Gastrocnemius medialis (tissue), 4 donors: ENCODE measurements at regions not wholly inside any gene's neighbourhood (a gene's known extent, or its start where the extent isn't known, plus 50 kb on each side); places are given as distances from the start of the nearest gene placed in this dataset.

Source experiments
- ATAC-seq, 2 donors: fragments of 150-250 bp; one replicate each; pipeline ENCODE4 v1.9.1; 2016
- DNase-seq, 2 donors: peaks; one replicate each; pipeline ENCODE4 v3.0.0-alpha.2; 2019
- H3K27ac ChIP-seq, 4 donors: fragments of 200-600 bp; sonication (generic); 1 replicate in 1 of 4; 2 replicates in 3 of 4; pipeline ENCODE4 v1.5.1; 2016 to 2018; ENCODE audit warnings: mild to moderate bottlenecking in 2 of 4, moderate library complexity in 1 of 4
- H3K27me3 ChIP-seq, 3 donors: fragments of 200-600 bp; sonication (generic) in 2 of 3; 1 replicate in 1 of 3; 2 replicates in 2 of 3; pipeline versions ENCODE4 v1.5.1 to v1.6.0; 2016 to 2019; ENCODE audit warnings: mild to moderate bottlenecking in 1 of 3, moderate library complexity in 1 of 3
- H3K36me3 ChIP-seq, 2 donors: fragments of 200-600 bp; sonication (generic) in 1 of 2; one replicate each; pipeline ENCODE4 v1.5.1; 2017 to 2018
- H3K4me1 ChIP-seq, 2 donors: fragments of 200-600 bp; sonication (generic) in 1 of 2; one replicate each; pipeline ENCODE4 v1.5.1; 2016 to 2017; ENCODE audit warnings: mild to moderate bottlenecking in 2 of 2
- H3K4me3 ChIP-seq, 4 donors: fragments of 200-600 bp; sonication (generic) in 3 of 4; 1 replicate in 1 of 4; 2 replicates in 3 of 4; pipeline ENCODE4 v1.5.1; 2016 to 2019; ENCODE audit warnings: mild to moderate bottlenecking in 2 of 4
- H3K9me3 ChIP-seq, 3 donors: fragments of 200-600 bp; sonication (generic) in 2 of 3; 1 replicate in 1 of 3; 2 replicates in 2 of 3; pipeline ENCODE4 v1.5.1; 2016 to 2019
- POLR2A ChIP-seq, 2 donors: fragments of 450-650 bp; IDR thresholded peaks; one replicate each; pipeline ENCODE4 v1.6.1; 2017; ENCODE audit warnings: antibody characterized with exemption in 2 of 2, mild to moderate bottlenecking in 2 of 2, moderate library complexity in 2 of 2
- in situ Hi-C, 4 donors: fragments of 200-750 bp; cut with MboI; loops; one replicate each; pipeline versions ENCODE4 v1.15.0 to v1.8.0; 2017; ENCODE audit warnings: low sequenced_read_pairs in 4 of 4
- intact Hi-C: fragments of 100-400 bp; cut with DNase I; formaldehyde crosslinking; loops from one replicate; pipeline ENCODE4 v1.15.1; 2023; ENCODE audit warnings: low total_unique reads
- TF ChIP-seq, protein P1 (sequence below), 5 experiments: fragments of 450-650 bp in 3 of 5; fragments of 200-600 bp in 2 of 5; sonication (generic) in 2 of 5; IDR thresholded peaks in 4 of 5; conservative IDR thresholded peaks in 1 of 5; 1 replicate in 4 of 5; 2 replicates in 1 of 5; pipeline ENCODE4 v1.5.1; 2016 to 2019; ENCODE audit warnings: antibody characterized with exemption in 5 of 5, mild to moderate bottlenecking in 3 of 5, moderate library complexity in 3 of 5

DNA sequence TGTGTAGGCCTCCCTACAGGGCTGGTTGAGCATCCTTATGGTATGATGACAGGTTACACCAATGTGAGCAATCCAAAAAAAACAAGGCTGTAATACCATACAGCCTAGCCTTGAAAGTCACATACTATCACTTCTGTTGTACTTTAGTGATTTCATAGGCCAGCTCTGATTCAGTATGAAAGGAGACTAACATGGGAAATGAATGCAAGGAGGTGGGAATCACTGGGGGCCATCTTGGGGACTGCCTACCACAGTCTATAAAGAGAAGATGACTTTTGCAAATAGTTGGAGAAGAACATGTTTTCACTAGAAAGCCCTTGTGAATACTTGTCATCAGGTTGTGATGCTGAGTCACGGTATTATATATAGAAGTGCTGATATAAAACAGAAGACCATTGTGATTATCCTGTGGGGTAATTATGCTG lies 270.7 kb downstream of the S1PR1 start:
- Histone ChIP-seq H3K4me3 (no peak overlapping the region), H3K27ac (no peak overlapping the region), H3K36me3 (no peaks in the 10 kb centered on the region), H3K9me3 (no peaks in the 10 kb centered on the region), H3K4me1 (no peaks in the 10 kb centered on the region), H3K27me3 (no peaks in the 10 kb centered on the region)
- in situ Hi-C loops (no loop called here), intact Hi-C loops (no loop called here)
- ATAC-seq (no peak), DNase-seq (no peak)
- TF ChIP-seq POLR2A (IDR thresholded peaks at IDR 0.05): no peak
- TF ChIP-seq, protein P1, sequence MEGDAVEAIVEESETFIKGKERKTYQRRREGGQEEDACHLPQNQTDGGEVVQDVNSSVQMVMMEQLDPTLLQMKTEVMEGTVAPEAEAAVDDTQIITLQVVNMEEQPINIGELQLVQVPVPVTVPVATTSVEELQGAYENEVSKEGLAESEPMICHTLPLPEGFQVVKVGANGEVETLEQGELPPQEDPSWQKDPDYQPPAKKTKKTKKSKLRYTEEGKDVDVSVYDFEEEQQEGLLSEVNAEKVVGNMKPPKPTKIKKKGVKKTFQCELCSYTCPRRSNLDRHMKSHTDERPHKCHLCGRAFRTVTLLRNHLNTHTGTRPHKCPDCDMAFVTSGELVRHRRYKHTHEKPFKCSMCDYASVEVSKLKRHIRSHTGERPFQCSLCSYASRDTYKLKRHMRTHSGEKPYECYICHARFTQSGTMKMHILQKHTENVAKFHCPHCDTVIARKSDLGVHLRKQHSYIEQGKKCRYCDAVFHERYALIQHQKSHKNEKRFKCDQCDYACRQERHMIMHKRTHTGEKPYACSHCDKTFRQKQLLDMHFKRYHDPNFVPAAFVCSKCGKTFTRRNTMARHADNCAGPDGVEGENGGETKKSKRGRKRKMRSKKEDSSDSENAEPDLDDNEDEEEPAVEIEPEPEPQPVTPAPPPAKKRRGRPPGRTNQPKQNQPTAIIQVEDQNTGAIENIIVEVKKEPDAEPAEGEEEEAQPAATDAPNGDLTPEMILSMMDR (IDR thresholded peaks at IDR 0.05 in 4 of 5, conservative IDR thresholded peaks at IDR 0.05 in 1 of 5): no peak

DNA sequence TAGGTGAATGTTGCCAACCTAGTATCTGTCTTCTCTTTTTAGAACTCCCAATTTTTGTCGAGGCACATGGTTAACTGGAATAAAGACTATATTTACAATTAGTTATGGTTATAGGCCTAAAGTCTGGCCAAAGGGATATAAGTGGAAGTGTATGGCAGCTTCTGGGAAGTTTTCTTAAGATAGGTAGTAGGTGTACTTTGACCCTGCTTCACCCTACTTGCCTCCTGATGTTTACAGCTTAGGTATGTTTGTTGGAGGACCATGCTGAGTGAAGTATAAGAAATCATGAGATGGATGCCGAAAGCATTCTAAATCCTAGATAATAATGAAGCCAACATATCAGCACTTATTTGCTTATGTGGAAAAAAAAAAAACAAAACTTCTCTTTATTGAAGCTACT lies 272.1 kb downstream of the S1PR1 start:
- no peak overlapping the region for H3K27ac ChIP-seq
- H3K9me3 ChIP-seq: no peaks in the 10 kb centered on the region
- H3K4me1 ChIP-seq: no peaks in the 10 kb centered on the region
- H3K27me3 ChIP-seq: no peaks in the 10 kb centered on the region
- in situ Hi-C loops: no loop called here
- H3K36me3 ChIP-seq: no peaks in the 10 kb centered on the region
- intact Hi-C loops: no loop called here
- no peak for DNase-seq
- no peak overlapping the region for H3K4me3 ChIP-seq
- no peak for ATAC-seq
- TF ChIP-seq POLR2A (IDR thresholded peaks at IDR 0.05): no peak
- TF ChIP-seq, protein P1 (IDR thresholded peaks at IDR 0.05 in 4 of 5, conservative IDR thresholded peaks at IDR 0.05 in 1 of 5): no peak

DNA sequence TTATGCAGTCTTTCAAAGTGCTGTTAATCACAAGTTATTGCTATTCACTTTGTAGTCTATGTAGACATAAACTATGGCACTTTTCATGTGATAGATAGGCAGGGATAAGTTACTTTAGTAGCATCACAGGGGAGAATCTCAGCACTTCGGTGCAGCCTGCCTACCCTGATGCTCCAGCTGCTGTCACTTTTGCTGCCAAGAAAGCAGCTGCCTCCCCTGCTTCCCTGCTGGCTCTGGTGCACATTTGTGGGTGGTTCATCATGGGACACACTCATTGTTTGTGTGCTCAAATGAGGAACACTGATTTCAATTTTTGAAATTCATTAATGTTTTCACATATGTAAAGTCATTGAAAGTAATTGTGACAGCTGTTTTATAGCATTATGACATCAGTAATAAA lies 272.6 kb downstream of the S1PR1 start:
- ATAC-seq: no peak

DNA sequence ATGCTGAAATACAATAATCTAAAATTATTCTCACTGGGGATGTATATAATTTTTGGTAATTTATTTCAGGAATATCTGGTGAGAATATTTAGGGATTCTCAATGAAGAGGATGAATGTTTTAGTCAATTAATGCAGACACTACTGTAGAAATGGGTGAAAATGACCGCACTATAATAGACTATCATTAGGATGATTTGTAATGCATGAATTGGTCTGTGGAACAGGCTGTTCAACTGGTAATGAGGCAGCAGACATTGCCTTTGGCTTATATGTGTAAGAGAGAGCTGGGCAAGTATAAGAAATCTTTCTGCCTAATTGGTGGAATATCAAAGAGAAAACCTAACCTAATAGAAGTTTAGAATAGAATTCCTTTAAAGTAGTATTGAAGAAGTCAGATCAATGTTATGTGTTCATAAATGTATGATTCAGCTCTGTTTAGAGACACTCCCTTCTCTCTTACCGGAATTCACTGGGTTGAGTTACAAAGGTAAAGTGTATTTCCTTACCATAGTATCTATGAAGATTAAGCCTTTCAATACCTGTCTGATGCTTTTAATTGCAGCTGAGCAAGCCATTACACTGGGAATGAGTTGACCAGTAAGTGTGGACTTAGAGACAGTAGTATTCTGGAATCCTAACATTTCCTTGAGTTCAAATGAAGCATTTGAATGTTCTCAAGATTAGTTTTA lies 274.5 kb downstream of the S1PR1 start:
- no peaks in the 10 kb centered on the region for H3K9me3 ChIP-seq
- no peak for ATAC-seq
- in situ Hi-C loops: no loop called here

More for the DNA sequence above, 272.6 kb downstream of the S1PR1 start:
- in situ Hi-C loops: no loop called here
- Histone ChIP-seq H3K4me3 (no peak overlapping the region), H3K36me3 (no peaks in the 10 kb centered on the region), H3K4me1 (no peaks in the 10 kb centered on the region), H3K27ac (no peak overlapping the region), H3K27me3 (no peaks in the 10 kb centered on the region), H3K9me3 (no peaks in the 10 kb centered on the region)
- DNase-seq: no peak
- no peak for TF ChIP-seq POLR2A (IDR thresholded peaks at IDR 0.05)
- TF ChIP-seq, protein P1 (IDR thresholded peaks at IDR 0.05 in 4 of 5, conservative IDR thresholded peaks at IDR 0.05 in 1 of 5): no peak
- intact Hi-C loops: no loop called here

More for the DNA sequence above, 274.5 kb downstream of the S1PR1 start:
- H3K4me3 ChIP-seq: no peak overlapping the region
- no peak overlapping the region for H3K27ac ChIP-seq
- H3K4me1 ChIP-seq: no peaks in the 10 kb centered on the region
- H3K27me3 ChIP-seq: no peaks in the 10 kb centered on the region
- no peak for DNase-seq
- intact Hi-C loops: no loop called here
- TF ChIP-seq, protein P1 (IDR thresholded peaks at IDR 0.05 in 4 of 5, conservative IDR thresholded peaks at IDR 0.05 in 1 of 5): no peak
- TF ChIP-seq POLR2A (IDR thresholded peaks at IDR 0.05): no peak
- H3K36me3 ChIP-seq: no peaks in the 10 kb centered on the region
